MM.1S (cell line): ENCODE measurements at regions not wholly inside any gene's neighbourhood (a gene's known extent, or its start where the extent isn't known, plus 50 kb on each side); places are given as distances from the start of the nearest gene placed in this dataset.

Experiments
- CTCF ChIP-seq: fragments of 300-600 bp; sonication (generic); IDR thresholded peaks from 2 replicates; pipeline ENCODE4 v1.5.1; 2016; ENCODE audit warnings: antibody characterized with exemption, low read length, mixed read lengths
- EZH2 ChIP-seq: fragments of 300-600 bp; sonication (generic); optimal IDR thresholded peaks from 2 replicates; pipeline ENCODE3; 2017; ENCODE audit warnings: low read depth, mild to moderate bottlenecking, antibody characterized with exemption, low read length, mixed read lengths

GRCh38 chr5:153267506-153267905 lies 223.0 kb upstream of the GRIA1 start:
- TF ChIP-seq CTCF (no peak), EZH2 (no peak)
